ENCODE measurements at regions not wholly inside any gene's neighbourhood (a gene's known extent, or its start where the extent isn't known, plus 50 kb on each side); places are given as distances from the start of the nearest gene placed in this dataset.
"Not testable (repeated sequence)": the region's sequence is repeated elsewhere in the genome, so short reads cannot be mapped to it uniquely, and the experiment has no call there.

DNA sequence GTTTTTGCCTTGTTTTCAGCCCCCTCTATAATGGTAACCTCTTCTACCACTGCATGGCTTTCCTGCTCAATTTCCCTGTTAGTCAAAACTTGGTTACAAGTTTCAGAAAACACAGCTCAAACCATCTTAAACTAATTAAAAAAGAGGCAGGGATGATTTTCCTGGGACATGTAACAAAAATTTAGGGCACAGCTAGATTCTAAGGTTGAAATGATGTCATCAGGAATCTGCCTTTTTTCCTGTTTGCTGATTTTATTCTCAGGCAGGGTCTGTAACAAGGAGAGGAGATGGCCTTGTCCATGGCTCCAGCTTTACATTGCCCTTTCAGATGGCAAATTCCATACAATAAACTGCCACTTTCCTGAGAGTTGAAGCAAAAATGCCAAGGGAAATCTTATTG is 157.9 kb upstream of the CREB1 start:
- no peak overlapping the region for H3K4me3 ChIP-seq (replicated peaks; ENCODE audit: low read depth, low read length)
- TF ChIP-seq, protein P1, sequence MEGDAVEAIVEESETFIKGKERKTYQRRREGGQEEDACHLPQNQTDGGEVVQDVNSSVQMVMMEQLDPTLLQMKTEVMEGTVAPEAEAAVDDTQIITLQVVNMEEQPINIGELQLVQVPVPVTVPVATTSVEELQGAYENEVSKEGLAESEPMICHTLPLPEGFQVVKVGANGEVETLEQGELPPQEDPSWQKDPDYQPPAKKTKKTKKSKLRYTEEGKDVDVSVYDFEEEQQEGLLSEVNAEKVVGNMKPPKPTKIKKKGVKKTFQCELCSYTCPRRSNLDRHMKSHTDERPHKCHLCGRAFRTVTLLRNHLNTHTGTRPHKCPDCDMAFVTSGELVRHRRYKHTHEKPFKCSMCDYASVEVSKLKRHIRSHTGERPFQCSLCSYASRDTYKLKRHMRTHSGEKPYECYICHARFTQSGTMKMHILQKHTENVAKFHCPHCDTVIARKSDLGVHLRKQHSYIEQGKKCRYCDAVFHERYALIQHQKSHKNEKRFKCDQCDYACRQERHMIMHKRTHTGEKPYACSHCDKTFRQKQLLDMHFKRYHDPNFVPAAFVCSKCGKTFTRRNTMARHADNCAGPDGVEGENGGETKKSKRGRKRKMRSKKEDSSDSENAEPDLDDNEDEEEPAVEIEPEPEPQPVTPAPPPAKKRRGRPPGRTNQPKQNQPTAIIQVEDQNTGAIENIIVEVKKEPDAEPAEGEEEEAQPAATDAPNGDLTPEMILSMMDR (IDR thresholded peaks at IDR 0.05; ENCODE audit: low read depth, low read length, missing control alignments) = no peak
- no peak for DNase-seq (ENCODE audit: extremely low read depth, low read depth)

DNA sequence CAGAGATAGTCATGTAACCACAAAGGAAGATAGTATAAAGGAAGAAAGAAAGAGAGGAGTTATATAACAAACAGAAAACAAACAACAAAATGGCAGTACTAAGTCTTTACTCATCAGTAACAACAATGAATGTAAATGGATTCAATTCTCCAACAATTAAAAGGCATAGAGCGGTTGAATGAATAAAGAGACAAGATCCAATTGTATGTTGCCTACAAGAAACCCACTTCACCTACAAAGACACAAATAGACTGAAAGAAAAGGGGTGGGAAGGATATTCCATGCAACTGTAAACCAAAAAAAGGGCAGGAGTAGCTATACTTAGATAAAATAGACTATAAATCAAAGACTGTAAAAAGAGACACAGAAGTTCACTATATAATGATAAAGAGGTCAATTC is 157.3 kb upstream of the CREB1 start:
- DNase-seq (ENCODE audit: extremely low read depth, low read depth) = no peak
- TF ChIP-seq, protein P1 (IDR thresholded peaks at IDR 0.05; ENCODE audit: low read depth, low read length, missing control alignments) = no peak
- no peak overlapping the region for H3K4me3 ChIP-seq (replicated peaks; ENCODE audit: low read depth, low read length)

DNA sequence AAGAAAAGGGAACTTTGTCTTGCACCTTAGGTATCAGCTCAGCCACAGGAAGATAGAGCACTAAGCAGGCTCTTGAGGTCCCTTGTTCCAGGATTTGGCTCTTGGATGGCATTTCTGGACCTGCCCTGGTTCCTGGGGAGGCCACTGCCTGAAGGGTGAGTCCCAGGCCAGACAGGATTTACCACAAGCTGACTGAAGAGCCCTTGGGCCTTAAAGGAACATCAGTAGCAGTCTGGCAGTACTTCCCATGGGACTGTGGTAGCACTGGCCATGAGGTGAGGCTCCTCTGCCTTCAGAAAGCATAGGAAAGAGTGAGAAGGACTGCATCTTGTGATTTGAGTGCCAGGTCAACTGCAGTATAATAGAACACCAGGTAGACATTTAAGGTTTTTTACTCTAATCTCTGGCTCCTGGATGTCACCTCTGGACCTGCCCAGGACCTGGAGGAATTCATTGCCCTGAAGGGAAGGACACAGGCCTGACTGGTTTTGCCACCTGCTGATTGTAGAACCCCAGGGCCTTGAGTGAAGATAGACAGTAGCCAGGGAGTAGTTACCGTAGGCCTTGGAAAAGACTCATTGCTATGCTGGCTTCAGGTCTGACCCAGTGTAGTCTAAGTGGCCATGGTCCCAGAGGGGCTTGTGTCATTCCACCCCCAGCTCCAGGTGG is 154.4 kb upstream of the CREB1 start:
- TF ChIP-seq, protein P1 (IDR thresholded peaks at IDR 0.05; ENCODE audit: low read depth, low read length, missing control alignments) = no peak
- no peak for DNase-seq (ENCODE audit: extremely low read depth, low read depth)
- H3K4me3 ChIP-seq (replicated peaks; ENCODE audit: low read depth, low read length) = no peak overlapping the region

DNA sequence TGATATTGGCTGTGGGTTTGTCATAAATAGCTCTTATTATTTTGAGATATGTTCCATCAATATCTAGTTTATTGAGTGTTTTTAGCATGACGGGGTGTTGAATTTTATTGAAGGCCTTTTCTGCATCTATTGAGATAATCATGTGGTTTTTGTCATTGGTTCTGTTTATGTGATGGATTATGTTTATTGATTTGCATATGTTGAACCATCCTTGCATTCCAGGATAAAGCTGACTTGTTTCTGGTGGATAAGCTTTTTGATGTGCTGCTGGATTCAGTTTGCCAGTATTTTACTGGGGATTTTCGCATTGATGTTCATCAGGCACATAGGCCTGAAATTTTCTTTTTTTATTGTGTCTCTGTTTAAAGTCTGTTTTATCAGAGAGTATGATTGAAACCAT is 151.1 kb upstream of the CREB1 start:
- not testable (repeated sequence) for H3K4me3 ChIP-seq (replicated peaks; ENCODE audit: low read depth, low read length); DNase-seq (ENCODE audit: extremely low read depth, low read depth)

DNA sequence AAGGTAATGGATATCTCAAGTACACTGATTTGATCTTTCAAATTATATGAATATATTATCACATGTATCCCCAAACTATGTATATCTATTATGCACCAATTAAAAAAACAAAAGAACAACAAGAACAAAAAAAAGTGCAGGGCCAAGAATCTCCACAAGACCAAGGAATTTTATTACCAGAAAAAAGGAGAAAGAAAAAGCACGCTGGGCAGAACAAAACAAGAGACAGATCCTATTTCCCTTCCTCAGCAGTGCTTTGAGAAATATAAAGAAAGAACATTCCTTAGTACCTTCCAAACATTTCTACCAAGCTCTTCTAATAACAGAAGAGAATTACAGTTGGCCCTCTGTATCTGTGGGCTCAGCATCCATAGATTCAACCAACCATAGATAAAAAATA is 144.7 kb upstream of the CREB1 start:
- H3K4me3 ChIP-seq (replicated peaks; ENCODE audit: low read depth, low read length) = no peak overlapping the region
- DNase-seq (ENCODE audit: extremely low read depth, low read depth) = no peak
- TF ChIP-seq, protein P1 (IDR thresholded peaks at IDR 0.05; ENCODE audit: low read depth, low read length, missing control alignments) = no peak

DNA sequence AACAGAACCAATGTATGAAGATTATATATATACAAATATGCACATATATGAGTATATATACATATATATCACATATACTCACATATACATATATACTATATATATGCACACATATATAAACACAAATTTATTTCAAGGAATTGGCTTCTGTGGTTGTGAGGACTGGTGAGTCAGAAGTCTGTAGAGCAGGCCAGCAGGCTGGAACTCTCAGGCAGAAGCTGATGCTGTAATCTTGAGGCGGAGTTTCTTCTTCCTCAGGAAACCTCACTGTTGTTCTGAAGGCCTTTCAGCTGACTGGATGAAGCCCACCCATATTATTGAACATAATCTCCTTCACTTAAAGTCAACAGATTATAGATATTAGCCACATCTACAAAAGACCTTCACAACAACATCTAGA is 143.9 kb upstream of the CREB1 start:
- DNase-seq (ENCODE audit: extremely low read depth, low read depth) = no peak
- no peak overlapping the region for H3K4me3 ChIP-seq (replicated peaks; ENCODE audit: low read depth, low read length)
- TF ChIP-seq, protein P1 (IDR thresholded peaks at IDR 0.05; ENCODE audit: low read depth, low read length, missing control alignments) = no peak

DNA sequence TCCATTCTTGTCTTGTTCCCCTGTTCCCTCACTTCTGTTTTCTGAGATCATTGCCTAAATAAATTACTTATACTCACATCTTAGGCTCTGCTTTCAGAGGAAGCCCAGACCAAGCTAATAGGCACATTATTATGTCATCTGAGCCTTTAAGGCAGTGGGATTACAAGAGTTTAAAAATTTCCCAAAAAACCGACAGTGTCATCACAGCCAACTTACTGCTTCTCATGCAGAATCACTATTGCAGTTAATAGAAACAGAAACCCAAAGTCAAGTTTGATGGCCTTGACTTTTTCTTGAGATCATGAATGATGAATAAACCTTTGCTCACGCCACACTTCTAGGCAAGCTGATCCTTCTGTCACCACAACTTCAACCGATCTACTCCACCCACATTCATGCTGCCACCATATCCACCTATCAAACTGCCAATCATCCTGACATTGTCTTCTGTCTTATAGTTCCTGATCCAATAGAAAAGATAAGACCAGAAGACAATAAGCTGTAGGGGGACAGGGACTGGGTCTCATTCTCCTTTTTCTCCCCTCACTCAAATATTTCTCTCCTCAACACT is 142.7 kb upstream of the CREB1 start:
- H3K4me3 ChIP-seq (replicated peaks; ENCODE audit: low read depth, low read length) = no peak overlapping the region
- TF ChIP-seq, protein P1 (IDR thresholded peaks at IDR 0.05; ENCODE audit: low read depth, low read length, missing control alignments) = no peak
- DNase-seq (ENCODE audit: extremely low read depth, low read depth) = no peak

All from HFF-Myc (cell line).